Small intestine (tissue), 7 donors: ENCODE measurements at regions not wholly inside any gene's neighbourhood (a gene's known extent, or its start where the extent isn't known, plus 50 kb on each side); places are given as distances from the start of the nearest gene placed in this dataset.
"Not testable (repeated sequence)": the region's sequence is repeated elsewhere in the genome, so short reads cannot be mapped to it uniquely, and the experiment has no call there.

Experiments used
- DNase-seq, 2 donors: peaks; one replicate each; pipeline versions ENCODE4 v3.0.0 to v3.0.0-alpha.2; 2013
- FAIRE-seq: peaks from 2 replicates; lab custom pipeline; 2012; peaks lifted over from hg19 to GRCh38; lab: Jason Lieb, UNC
- H3K27ac ChIP-seq, 3 donors: one replicate each; pipeline ENCODE4 v1.5.1; 2013; ENCODE audit warnings: low read length in 2 of 3, mild to moderate bottlenecking in 2 of 3, control low read depth in 1 of 3, inconsistent platforms in 1 of 3, low read depth in 1 of 3, moderate library complexity in 1 of 3
- H3K27me3 ChIP-seq, 3 donors: one replicate each; pipeline ENCODE4 v1.6.1; 2013; ENCODE audit warnings: low read length in 3 of 3, inconsistent platforms in 1 of 3; ENCODE audit not compliant: control insufficient read depth in 3 of 3, insufficient read depth in 3 of 3
- H3K36me3 ChIP-seq, 3 donors: one replicate each; pipeline ENCODE4 v1.6.1; 2013; ENCODE audit warnings: low read length in 3 of 3, inconsistent platforms in 1 of 3, low read depth in 1 of 3, mild to moderate bottlenecking in 1 of 3, moderate library complexity in 1 of 3; ENCODE audit not compliant: control insufficient read depth in 3 of 3, insufficient read depth in 2 of 3
- H3K4me1 ChIP-seq, 3 donors: one replicate each; pipeline ENCODE4 v1.6.1; 2013; ENCODE audit warnings: low read length in 2 of 3, inconsistent platforms in 1 of 3, low read depth in 1 of 3, mild to moderate bottlenecking in 1 of 3, moderate library complexity in 1 of 3; ENCODE audit not compliant: control insufficient read depth in 3 of 3, insufficient read depth in 2 of 3
- H3K4me3 ChIP-seq, 3 donors: one replicate each; pipeline ENCODE4 v1.5.1; 2013; ENCODE audit warnings: low read length in 3 of 3, control low read depth in 1 of 3, inconsistent platforms in 1 of 3, low read depth in 1 of 3, mild to moderate bottlenecking in 1 of 3, moderate library complexity in 1 of 3
- H3K9me3 ChIP-seq, 2 donors: one replicate each; pipeline ENCODE4 v1.6.1; 2013; ENCODE audit warnings: low read depth in 1 of 2, low read length in 1 of 2; ENCODE audit not compliant: control insufficient read depth in 2 of 2, insufficient read depth in 1 of 2
- WGBS, 3 donors: extraction: QIAGEN DNeasy Blood & Tissue Kit; methylation state at CpG; one replicate each; pipeline ENCODE4 v1.1.7; 2013; 5-methylcytosine and 5-hydroxymethylcytosine counted together
- donor health status: healthy with polysubstance abuse.
- donor health status: control.
- donor health status: control.
- donor health status: Bipolar disorder and iron deficiency.
- donor health status: healthy.

- Histone ChIP-seq H3K27me3 (no peaks in the 10 kb centered on the region), H3K9me3 (no peaks in the 10 kb centered on the region), H3K36me3 (no peaks in the 10 kb centered on the region), H3K27ac (no peak overlapping the region), H3K4me1 (no peaks in the 10 kb centered on the region), H3K4me3 (no peak overlapping the region)
- no peak for FAIRE-seq
- WGBS, 3 donors: 78 to 89% (median 80%) methylated on average over 2 of the region's 2 CpGs
- no peak for DNase-seq
Observed at GRCh38 chr9:12416716-12417115, 276.5 kb upstream of the TYRP1 start.

- WGBS, 3 donors: 47 to 68% (median 60%) methylated on average over 4 of the region's 4 CpGs
- H3K4me1 ChIP-seq: no peaks in the 10 kb centered on the region
- H3K27ac ChIP-seq: no peak overlapping the region
- H3K9me3 ChIP-seq: no peaks in the 10 kb centered on the region
- FAIRE-seq (no peak), DNase-seq (no peak)
- no peak overlapping the region for H3K4me3 ChIP-seq
- H3K27me3 ChIP-seq: no peaks in the 10 kb centered on the region
- H3K36me3 ChIP-seq: no peaks in the 10 kb centered on the region
Observed at GRCh38 chr9:12424243-12424642, 268.9 kb upstream of the TYRP1 start.

- Histone ChIP-seq H3K9me3 (no peaks in the 10 kb centered on the region), H3K27me3 (no peaks in the 10 kb centered on the region), H3K27ac (no peak overlapping the region), H3K4me1 (no peaks in the 10 kb centered on the region), H3K36me3 (no peaks in the 10 kb centered on the region), H3K4me3 (no peak overlapping the region)
- whole genome bisulfite sequencing, 3 donors: 40 to 43% (median 42%) methylated on average over 8 of the region's 8 CpGs
- no peak for FAIRE-seq
- DNase-seq: peak in 1 of 2 donors; percentile 5
Observed at GRCh38 chr9:12425878-12426864, 267.0 kb upstream of the TYRP1 start.

GRCh38 chr9:12439267-12439666, 253.9 kb upstream of the TYRP1 start:
- Histone ChIP-seq H3K9me3 (no peaks in the 10 kb centered on the region), H3K36me3 (no peaks in the 10 kb centered on the region), H3K27me3 (no peaks in the 10 kb centered on the region), H3K4me1 (no peaks in the 10 kb centered on the region), H3K27ac (no peak overlapping the region), H3K4me3 (no peak overlapping the region)
- FAIRE-seq: no peak
- no peak for DNase-seq
- WGBS, 3 donors: 79 to 80% (median 80%) methylated on average over 3 of the region's 3 CpGs

GRCh38 chr9:12441080-12441479, 252.1 kb upstream of the TYRP1 start:
- not testable (repeated sequence) for H3K27ac ChIP-seq, DNase-seq, H3K9me3 ChIP-seq, H3K36me3 ChIP-seq, H3K27me3 ChIP-seq, FAIRE-seq, H3K4me3 ChIP-seq, H3K4me1 ChIP-seq
- 63 to 78% (median 74%) methylated on average over 6 of the region's 6 CpGs for WGBS, 3 donors

GRCh38 chr9:12441506-12441905, 251.7 kb upstream of the TYRP1 start:
- H3K27ac ChIP-seq: no peak overlapping the region
- no peaks in the 10 kb centered on the region for H3K9me3 ChIP-seq
- H3K27me3 ChIP-seq: no peaks in the 10 kb centered on the region
- DNase-seq: no peak
- no peak for FAIRE-seq
- H3K4me1 ChIP-seq: no peaks in the 10 kb centered on the region
- 88 to 97% (median 93%) methylated on average over 1 of the region's 1 CpG for WGBS, 3 donors
- H3K4me3 ChIP-seq: no peak overlapping the region
- no peaks in the 10 kb centered on the region for H3K36me3 ChIP-seq

- DNase-seq (no peak), FAIRE-seq (no peak)
- Histone ChIP-seq H3K4me3 (no peak overlapping the region), H3K36me3 (no peaks in the 10 kb centered on the region), H3K27me3 (no peaks in the 10 kb centered on the region), H3K4me1 (no peaks in the 10 kb centered on the region), H3K27ac (no peak overlapping the region), H3K9me3 (no peaks in the 10 kb centered on the region)
- 3 to 38% (median 12%) methylated on average over 1 of the region's 1 CpG for WGBS, 3 donors
Observed at GRCh38 chr9:12448246-12448645, 244.9 kb upstream of the TYRP1 start.

GRCh38 chr9:12457237-12457636, 235.9 kb upstream of the TYRP1 start:
- H3K4me3 ChIP-seq: no peak overlapping the region
- no peaks in the 10 kb centered on the region for H3K27me3 ChIP-seq
- FAIRE-seq (no peak), DNase-seq (no peak)
- H3K27ac ChIP-seq: no peak overlapping the region
- WGBS, 3 donors: 81 to 97% (median 93%) methylated on average over 1 of the region's 1 CpG
- H3K4me1 ChIP-seq: no peaks in the 10 kb centered on the region
- H3K9me3 ChIP-seq: peaks cover 0 to 3% of the 10 kb centered on the region in 2 donors
- no peaks in the 10 kb centered on the region for H3K36me3 ChIP-seq
